Karpas-422 (cell line): ENCODE measurements at regions not wholly inside any gene's neighbourhood (a gene's known extent, or its start where the extent isn't known, plus 50 kb on each side); places are given as distances from the start of the nearest gene placed in this dataset.
"Not testable (repeated sequence)": the region's sequence is repeated elsewhere in the genome, so short reads cannot be mapped to it uniquely, and the experiment has no call there.

ENCODE experiments used
- DNase-seq: peaks from one replicate; pipeline ENCODE4 v3.0.0-alpha.2; 2015
- H2AFZ ChIP-seq: fragments of 200-600 bp; sonication (generic); 2 replicates; pipeline ENCODE4 v1.6.1; 2014; ENCODE audit warnings: antibody characterized with exemption, low read length, mixed read lengths
- H3K27ac ChIP-seq: fragments of 200-600 bp; sonication (generic); 2 replicates; pipeline ENCODE4 v1.5.1; 2014; ENCODE audit warnings: mild to moderate bottlenecking, low read length, moderate library complexity
- H3K27me3 ChIP-seq: fragments of 200-600 bp; sonication (generic); 2 replicates; pipeline ENCODE4 v1.6.1; 2014; ENCODE audit warnings: low read length, mixed read lengths
- H3K36me3 ChIP-seq: fragments of 200-600 bp; sonication (generic); 2 replicates; pipeline ENCODE4 v1.6.1; 2014; ENCODE audit warnings: low read length, mixed read lengths; ENCODE audit not compliant: insufficient read depth
- H3K4me1 ChIP-seq: fragments of 200-600 bp; sonication (generic); 2 replicates; pipeline ENCODE4 v1.6.1; 2014; ENCODE audit warnings: mild to moderate bottlenecking, low read length, mixed read lengths
- H3K4me2 ChIP-seq: fragments of 200-600 bp; sonication (generic); 2 replicates; pipeline ENCODE4 v1.6.1; 2014; ENCODE audit warnings: low read length, low read depth, mild to moderate bottlenecking; ENCODE audit not compliant: poor library complexity, severe bottlenecking
- H3K4me3 ChIP-seq: fragments of 200-600 bp; sonication (generic); 2 replicates; pipeline ENCODE4 v1.5.1; 2014; ENCODE audit warnings: mild to moderate bottlenecking, antibody characterized with exemption, low read length, mixed read lengths
- H3K79me2 ChIP-seq: fragments of 200-600 bp; sonication (generic); 2 replicates; pipeline ENCODE4 v1.6.1; 2014; ENCODE audit warnings: mild to moderate bottlenecking, low read length, mixed read lengths
- H3K9ac ChIP-seq: fragments of 200-600 bp; sonication (generic); 2 replicates; pipeline ENCODE4 v1.6.0; 2014; ENCODE audit warnings: low read length
- H3K9me2 ChIP-seq: fragments of 200-600 bp; sonication (generic), shearing (Covaris generic); replicated peaks from 2 replicates; pipeline ENCODE4 v1.6.0; 2014; ENCODE audit warnings: mild to moderate bottlenecking, low read length, moderate library complexity; ENCODE audit not compliant: insufficient read depth
- H3K9me3 ChIP-seq: fragments of 300-700, 200-600 bp; sonication (generic); 2 replicates; pipeline ENCODE4 v1.6.1; 2014; ENCODE audit warnings: low read length, mixed read lengths
- H4K20me1 ChIP-seq: fragments of 200-600 bp; sonication (generic); 2 replicates; pipeline ENCODE4 v1.6.1; 2014; ENCODE audit warnings: mild to moderate bottlenecking, antibody characterized with exemption, low read length, low read depth; ENCODE audit not compliant: insufficient read depth

DNA sequence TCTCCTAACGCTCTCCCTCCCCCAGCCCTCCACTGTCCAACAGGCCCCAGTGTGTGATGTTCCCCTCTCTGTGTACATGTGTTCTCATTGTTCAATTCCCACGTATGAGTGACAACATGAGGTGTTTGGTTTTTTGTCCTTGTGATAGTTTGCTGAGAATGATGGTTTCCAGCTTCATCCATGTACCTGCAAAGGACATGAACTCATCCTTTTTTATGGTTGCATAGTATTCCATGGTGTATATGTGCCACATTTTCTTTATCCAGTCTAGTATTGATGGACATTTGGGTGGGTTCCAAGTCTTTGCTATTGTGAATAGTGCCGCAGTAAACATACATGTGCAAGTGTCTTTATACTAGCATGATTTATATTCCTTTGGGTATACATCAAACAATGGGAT lies 347.4 kb downstream of the MAGEE1 start:
- H3K79me2 ChIP-seq, H3K36me3 ChIP-seq, H3K27ac ChIP-seq, H4K20me1 ChIP-seq, H2AFZ ChIP-seq, H3K9me2 ChIP-seq, H3K9ac ChIP-seq, H3K27me3 ChIP-seq, H3K4me3 ChIP-seq, H3K4me2 ChIP-seq, H3K4me1 ChIP-seq, H3K9me3 ChIP-seq, DNase-seq: not testable (repeated sequence)

DNA sequence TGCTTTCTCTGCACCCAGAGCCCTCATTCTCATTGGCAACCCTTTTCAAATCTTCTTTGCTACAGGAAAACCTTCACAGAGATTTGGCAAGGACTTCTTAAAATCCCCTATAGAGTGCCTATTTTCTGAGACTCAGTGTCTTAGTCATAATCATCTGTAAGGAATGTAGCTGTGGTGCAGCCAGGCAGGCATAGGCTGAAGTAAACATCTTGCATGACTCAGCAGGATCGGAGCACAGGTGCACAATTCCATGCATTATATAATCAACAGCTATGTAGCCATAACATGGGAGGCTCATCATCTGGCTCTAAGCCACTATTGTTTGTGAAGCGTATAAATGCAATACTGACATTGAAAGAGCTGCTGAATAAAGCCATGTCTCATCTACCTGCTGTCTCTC lies 368.8 kb downstream of the MAGEE1 start:
- Histone ChIP-seq H3K27me3 (no peaks in the 10 kb centered on the region), H3K9me3 (no peaks in the 10 kb centered on the region; the same call in 1 of the 2 replicates), H3K4me1 (no peaks in the 10 kb centered on the region), H2AFZ (no peak overlapping the region), H3K27ac (no peak overlapping the region), H3K9me2 (no peaks in the 10 kb centered on the region), H3K79me2 (no peaks in the 10 kb centered on the region), H3K4me2 (no peak overlapping the region), H3K36me3 (no peaks in the 10 kb centered on the region), H3K4me3 (no peak overlapping the region), H3K9ac (no peak overlapping the region), H4K20me1 (no peaks in the 10 kb centered on the region)
- DNase-seq: no peak

DNA sequence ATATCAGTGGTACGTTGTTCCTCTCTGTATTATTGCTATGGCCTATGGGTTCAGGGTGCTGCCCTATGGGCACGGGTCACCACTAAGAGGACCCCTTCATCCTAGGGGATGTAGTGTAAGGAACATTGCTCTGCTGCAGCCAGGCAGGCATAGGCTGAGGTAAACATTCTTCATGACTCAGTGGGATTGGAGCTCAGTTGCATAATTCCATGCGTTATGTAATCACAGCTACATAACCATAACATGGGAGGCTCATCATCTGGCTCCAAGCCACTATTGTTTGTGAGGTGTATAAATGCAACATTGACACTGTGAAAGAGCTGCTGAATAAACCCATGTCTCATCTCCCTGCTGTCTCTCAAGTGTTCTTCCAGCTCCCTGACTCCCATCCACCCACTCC lies 375.2 kb downstream of the MAGEE1 start:
- no peak overlapping the region for H3K4me2 ChIP-seq
- no peak overlapping the region for H3K9ac ChIP-seq
- no peak overlapping the region for H3K4me3 ChIP-seq
- H3K36me3 ChIP-seq: no peaks in the 10 kb centered on the region
- no peak for DNase-seq
- H3K9me2 ChIP-seq: no peaks in the 10 kb centered on the region; the same call in 1 of the 2 replicates
- no peaks in the 10 kb centered on the region for H3K79me2 ChIP-seq
- H3K9me3 ChIP-seq: no peaks in the 10 kb centered on the region; the same call in 1 of the 2 replicates
- H3K4me1 ChIP-seq: no peaks in the 10 kb centered on the region
- H2AFZ ChIP-seq: no peak overlapping the region
- H3K27ac ChIP-seq: no peak overlapping the region
- H3K27me3 ChIP-seq: no peaks in the 10 kb centered on the region
- H4K20me1 ChIP-seq: no peaks in the 10 kb centered on the region

DNA sequence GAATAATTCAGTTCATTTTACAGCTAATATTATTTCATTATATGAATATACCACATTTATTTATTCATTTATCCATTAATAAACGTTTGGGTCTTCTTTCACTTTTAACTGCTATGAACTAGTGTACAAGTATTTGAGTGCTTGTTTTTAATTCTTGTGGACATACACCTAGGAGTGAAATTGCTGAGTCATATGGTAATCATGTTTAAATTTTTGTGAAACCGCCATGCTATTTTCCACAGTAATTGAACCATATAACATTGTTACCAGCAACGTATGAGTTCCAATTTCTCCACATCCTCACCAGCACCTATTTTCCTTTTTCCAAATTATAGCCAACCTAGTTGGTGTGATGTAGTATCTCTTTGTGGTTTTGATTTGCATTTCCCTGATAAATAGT lies 388.2 kb downstream of the MAGEE1 start:
- Histone ChIP-seq H2AFZ (no peak overlapping the region), H3K9me2 (no peaks in the 10 kb centered on the region), H3K36me3 (no peaks in the 10 kb centered on the region), H3K9ac (no peak overlapping the region), H3K27me3 (no peaks in the 10 kb centered on the region), H3K27ac (no peak overlapping the region), H3K4me2 (no peak overlapping the region), H4K20me1 (no peaks in the 10 kb centered on the region), H3K79me2 (no peaks in the 10 kb centered on the region), H3K4me1 (no peaks in the 10 kb centered on the region), H3K4me3 (no peak overlapping the region), H3K9me3 (0 out of 2 replicates have a peak, but pooled peaks cover 2% of the 10 kb centered on the region)
- DNase-seq: no peak

DNA sequence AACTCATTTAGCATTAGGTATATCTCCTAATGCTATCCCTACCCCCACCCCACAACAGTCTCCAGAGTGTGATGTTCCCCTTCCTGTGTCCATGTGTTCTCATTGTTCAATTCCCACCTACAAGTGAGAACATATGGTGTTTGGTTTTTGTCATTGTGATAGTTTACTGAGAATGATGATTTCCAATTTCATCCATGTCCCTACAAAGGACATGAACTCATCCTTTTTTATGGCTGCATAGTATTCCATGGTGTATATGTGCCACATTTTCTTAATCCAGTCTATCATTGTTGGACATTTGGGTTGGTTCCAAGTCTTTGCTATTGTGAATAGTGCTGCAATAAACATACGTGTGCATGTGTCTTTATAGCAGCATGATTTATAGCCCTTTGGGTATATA lies 389.8 kb downstream of the MAGEE1 start:
- H3K9me2 ChIP-seq, H3K4me3 ChIP-seq, H4K20me1 ChIP-seq, H3K4me1 ChIP-seq, H3K79me2 ChIP-seq, H3K27me3 ChIP-seq, DNase-seq, H3K9me3 ChIP-seq, H3K9ac ChIP-seq, H2AFZ ChIP-seq, H3K36me3 ChIP-seq, H3K27ac ChIP-seq, H3K4me2 ChIP-seq: not testable (repeated sequence)

DNA sequence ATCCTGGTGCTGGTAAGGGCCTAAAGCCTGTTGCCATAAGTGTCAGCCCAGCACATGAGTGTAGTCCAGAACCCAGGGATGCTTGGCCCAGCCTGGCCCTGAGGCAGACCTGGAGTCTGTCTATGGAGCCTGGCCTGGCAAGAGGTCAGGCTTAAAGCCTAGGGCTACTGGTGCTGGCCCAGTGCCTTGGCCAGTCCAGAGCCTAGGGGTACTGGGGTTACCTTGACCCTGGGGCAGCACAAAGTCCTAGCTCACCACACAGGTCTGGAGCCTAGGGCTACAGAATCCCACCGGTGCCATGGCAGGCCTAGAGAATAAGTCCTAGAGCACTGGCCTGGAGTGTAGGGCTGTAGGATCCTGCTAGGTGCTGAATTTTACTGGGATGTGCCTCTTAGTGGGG lies 393.8 kb downstream of the MAGEE1 start:
- Histone ChIP-seq H3K36me3 (no peaks in the 10 kb centered on the region), H3K9me3 (0 out of 2 replicates have a peak, but pooled peaks cover 3% of the 10 kb centered on the region), H4K20me1 (no peaks in the 10 kb centered on the region), H3K4me3 (no peak overlapping the region), H3K9me2 (no peaks in the 10 kb centered on the region), H3K27me3 (no peaks in the 10 kb centered on the region), H2AFZ (no peak overlapping the region), H3K9ac (no peak overlapping the region), H3K4me1 (no peaks in the 10 kb centered on the region), H3K27ac (no peak overlapping the region), H3K4me2 (no peak overlapping the region), H3K79me2 (no peaks in the 10 kb centered on the region)
- DNase-seq: no peak

DNA sequence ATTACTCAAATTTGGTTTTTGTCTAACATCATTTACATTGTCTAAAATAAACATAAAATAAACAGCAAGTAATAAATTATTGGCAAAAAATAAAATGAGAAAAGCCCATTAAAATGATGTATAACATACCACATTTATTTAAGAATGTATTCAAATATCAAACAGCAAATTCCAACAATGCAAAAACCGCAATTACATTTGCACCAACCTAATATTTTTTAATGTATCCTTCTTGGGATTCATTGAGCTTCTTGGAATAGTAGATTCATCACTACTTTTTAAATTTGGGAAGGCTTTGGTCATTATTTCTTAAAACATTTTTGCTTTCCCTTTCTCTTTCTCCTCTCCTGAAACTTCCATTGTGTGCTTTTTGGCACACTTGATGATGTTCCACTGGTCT lies 400.2 kb downstream of the MAGEE1 start:
- Histone ChIP-seq H3K9ac (no peak overlapping the region), H3K4me2 (no peak overlapping the region), H3K79me2 (no peaks in the 10 kb centered on the region), H2AFZ (no peak overlapping the region), H3K36me3 (no peaks in the 10 kb centered on the region), H3K9me2 (no peaks in the 10 kb centered on the region), H3K4me3 (no peak overlapping the region), H3K4me1 (no peaks in the 10 kb centered on the region), H3K27ac (no peak overlapping the region), H4K20me1 (no peaks in the 10 kb centered on the region), H3K27me3 (no peaks in the 10 kb centered on the region), H3K9me3 (peaks cover 3% of the 10 kb centered on the region; the same call in 1 of the 2 replicates)
- DNase-seq: no peak

DNA sequence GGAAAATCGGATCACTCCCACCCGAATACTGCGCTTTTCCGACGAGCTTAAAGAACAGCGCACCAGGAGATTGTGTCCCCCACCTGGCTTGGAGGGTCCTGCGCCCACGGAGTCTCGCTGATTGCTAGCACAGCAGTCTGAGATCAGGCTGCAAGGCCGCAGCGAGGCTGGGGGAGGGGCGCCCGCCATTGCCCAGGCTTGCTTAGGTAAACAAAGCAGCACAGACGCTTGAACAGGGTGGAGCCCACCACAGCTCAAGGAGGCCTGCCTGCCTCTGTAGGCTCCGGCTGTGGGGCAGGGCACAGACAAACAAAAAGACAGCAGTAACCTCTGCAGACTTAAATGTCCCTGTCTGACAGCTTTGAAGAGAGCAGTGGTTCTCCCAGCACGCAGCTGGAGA lies 413.4 kb downstream of the MAGEE1 start:
- DNase-seq, H3K4me3 ChIP-seq, H3K9me3 ChIP-seq, H3K4me1 ChIP-seq, H4K20me1 ChIP-seq, H3K27me3 ChIP-seq, H3K36me3 ChIP-seq, H3K27ac ChIP-seq, H3K9ac ChIP-seq, H2AFZ ChIP-seq, H3K79me2 ChIP-seq, H3K9me2 ChIP-seq, H3K4me2 ChIP-seq: not testable (repeated sequence)

DNA sequence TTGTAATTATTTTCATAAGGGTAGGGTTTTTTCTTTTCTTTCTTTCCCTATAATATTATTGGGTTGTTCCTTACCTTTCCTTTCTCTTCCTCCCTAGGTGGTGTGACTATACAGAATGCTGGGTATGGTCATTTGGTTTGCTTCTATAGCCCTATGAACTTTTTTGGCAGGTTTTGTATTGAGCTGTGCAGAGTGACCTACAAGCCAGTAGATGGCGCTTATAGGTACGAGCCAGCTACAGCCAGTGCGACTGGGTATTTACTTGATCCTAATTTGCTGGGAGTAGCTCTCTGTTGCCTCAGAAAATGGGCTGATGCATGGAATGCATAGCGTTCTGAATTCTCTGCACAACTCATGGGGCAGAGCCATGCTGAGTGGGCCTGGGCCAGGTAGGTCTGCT lies 423.3 kb downstream of the MAGEE1 start:
- Histone ChIP-seq H4K20me1 (no peaks in the 10 kb centered on the region), H3K9me3 (no peaks in the 10 kb centered on the region), H3K79me2 (no peaks in the 10 kb centered on the region), H3K9ac (no peak overlapping the region), H3K4me1 (no peaks in the 10 kb centered on the region), H3K36me3 (no peaks in the 10 kb centered on the region), H3K4me2 (no peak overlapping the region), H3K9me2 (no peaks in the 10 kb centered on the region), H3K27ac (no peak overlapping the region), H3K27me3 (no peaks in the 10 kb centered on the region), H2AFZ (no peak overlapping the region), H3K4me3 (no peak overlapping the region)
- DNase-seq: peak; percentile 55
